CD4-positive, alpha-beta T cell treated with Interleukin-15 for 1 hour (primary cell): ENCODE measurements at regions not wholly inside any gene's neighbourhood (a gene's known extent, or its start where the extent isn't known, plus 50 kb on each side); places are given as distances from the start of the nearest gene placed in this dataset.
"Not testable (repeated sequence)": the region's sequence is repeated elsewhere in the genome, so short reads cannot be mapped to it uniquely, and the experiment has no call there.

Experiments used
- DNase-seq: peaks from one replicate; pipeline ENCODE4 v3.0.0-alpha.2; 2020

- not testable (repeated sequence) for DNase-seq
These were observed 307.8 kb upstream of the NBPF12 start for GRCh38 chr1:146630302-146630701.

GRCh38 chr1:146618582-146618981 lies 319.5 kb upstream of the NBPF12 start:
- DNase-seq: not testable (repeated sequence)

DNA sequence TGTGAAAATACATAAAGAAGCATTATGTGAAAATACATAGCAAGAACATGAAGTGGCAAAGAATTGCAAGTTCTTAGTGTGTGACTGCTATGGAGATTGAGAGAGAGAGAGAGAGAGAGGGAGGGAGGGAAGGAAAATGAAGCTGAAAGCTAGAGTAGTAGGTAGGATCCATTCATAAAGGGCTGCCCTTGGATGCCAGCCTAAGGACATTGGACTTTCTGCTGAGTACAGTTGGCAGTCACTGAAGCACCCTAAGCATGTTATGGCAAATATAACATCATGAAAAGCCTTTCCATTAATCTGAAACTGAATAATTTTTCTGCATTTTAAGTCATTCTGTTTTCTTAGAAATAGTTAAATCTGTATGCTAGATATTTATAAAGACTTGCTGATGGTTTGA lies 333.4 kb upstream of the NBPF12 start:
- DNase-seq: not testable (repeated sequence)

- DNase-seq: not testable (repeated sequence)
These were observed 337.3 kb upstream of the NBPF12 start for GRCh38 chr1:146600720-146601307.

DNA sequence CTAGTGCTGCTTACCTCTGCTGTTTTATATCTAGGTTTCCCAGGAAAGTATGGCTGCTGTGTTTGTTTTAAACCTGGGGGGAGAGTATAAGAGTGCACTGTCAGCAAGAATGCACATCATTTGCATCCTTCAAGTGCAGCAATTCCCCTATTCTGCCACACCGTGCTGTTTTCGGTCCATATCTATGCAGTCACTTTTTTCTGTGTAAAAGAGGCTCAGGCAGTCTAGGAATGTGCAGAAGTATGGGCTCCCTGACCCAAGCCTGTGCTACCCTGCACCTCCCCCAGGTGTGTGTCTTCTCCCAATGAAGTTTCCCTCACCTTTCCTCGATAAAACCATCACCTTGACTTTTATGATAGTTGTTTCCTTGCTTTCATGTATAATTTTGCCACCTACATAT lies 338.2 kb upstream of the NBPF12 start:
- not testable (repeated sequence) for DNase-seq

- DNase-seq: not testable (repeated sequence)
These were observed 352.4 kb upstream of the NOTCH2NLA start for GRCh38 chr1:146581229-146581628.

DNA sequence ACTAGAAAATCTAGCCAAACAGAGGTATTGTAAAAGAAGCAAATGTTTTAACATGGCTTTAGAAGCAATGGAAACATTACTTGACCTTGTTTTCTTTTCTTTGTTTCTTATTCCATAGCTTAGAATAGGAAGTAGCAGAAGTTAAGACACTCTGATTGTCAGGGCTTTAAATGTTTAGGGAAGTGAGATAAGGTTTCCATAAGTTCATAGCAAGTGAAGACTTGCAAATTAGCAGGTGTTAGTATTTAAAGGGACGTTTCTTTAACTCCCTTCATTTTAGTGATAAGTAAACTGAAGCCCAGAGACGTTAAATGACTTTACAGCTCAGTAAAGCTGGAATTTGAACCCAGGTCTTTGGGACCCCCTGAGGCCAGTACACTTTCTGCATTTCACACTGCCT lies 338.7 kb upstream of the NOTCH2NLA start:
- DNase-seq: not testable (repeated sequence)

GRCh38 chr1:146558032-146558431 lies 329.2 kb upstream of the NOTCH2NLA start:
- not testable (repeated sequence) for DNase-seq

GRCh38 chr1:146556405-146556804 lies 327.6 kb upstream of the NOTCH2NLA start:
- not testable (repeated sequence) for DNase-seq

GRCh38 chr1:146552414-146552813 lies 323.6 kb upstream of the NOTCH2NLA start:
- not testable (repeated sequence) for DNase-seq

DNA sequence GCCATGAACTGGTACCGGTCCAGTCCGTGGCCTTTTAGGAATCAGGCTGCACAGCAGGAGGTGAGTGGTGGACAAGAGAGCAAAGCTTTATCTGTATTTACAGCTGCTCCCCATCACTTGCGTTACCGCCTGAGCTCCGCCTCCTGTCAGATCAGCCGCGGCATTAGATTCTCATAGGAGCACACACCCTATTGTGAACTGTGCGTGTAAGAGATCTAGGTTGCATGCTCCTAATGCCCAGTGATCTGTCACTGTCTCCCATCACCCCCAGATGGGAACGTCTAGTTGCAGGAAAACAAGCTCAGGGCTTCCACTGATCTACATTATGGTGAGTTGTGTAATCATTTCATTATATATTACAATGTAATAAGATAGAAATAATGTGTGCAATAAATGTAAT lies 319.9 kb upstream of the NOTCH2NLA start:
- not testable (repeated sequence) for DNase-seq

DNA sequence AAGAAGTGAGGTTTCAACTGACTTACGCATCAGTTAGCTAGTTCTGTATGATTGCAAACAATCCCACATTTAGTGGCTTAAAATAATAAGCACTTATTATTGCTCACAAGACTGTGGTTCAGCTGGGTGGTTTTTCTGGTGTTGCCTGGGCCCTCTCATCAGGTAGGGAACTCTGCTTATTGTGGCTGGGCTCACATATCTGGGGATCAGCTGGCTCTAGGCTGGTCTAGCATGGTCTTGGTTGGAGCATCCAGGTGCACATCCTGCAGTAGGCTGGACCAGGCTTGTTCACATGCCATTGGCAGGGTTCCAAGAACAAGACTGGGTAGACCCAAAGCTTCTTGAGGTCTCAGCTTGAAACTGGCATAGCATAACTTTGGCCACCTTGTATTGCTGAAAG lies 317.4 kb upstream of the NOTCH2NLA start:
- DNase-seq: not testable (repeated sequence)

GRCh38 chr1:146537775-146538373 lies 309.1 kb upstream of the NOTCH2NLA start:
- DNase-seq: not testable (repeated sequence)

- DNase-seq: not testable (repeated sequence)
These were observed 307.2 kb upstream of the NOTCH2NLA start for GRCh38 chr1:146536028-146536427.

- not testable (repeated sequence) for DNase-seq
These were observed 306.8 kb upstream of the NOTCH2NLA start for GRCh38 chr1:146535575-146535974.

GRCh38 chr1:146530958-146531357 lies 302.1 kb upstream of the NOTCH2NLA start:
- not testable (repeated sequence) for DNase-seq

- not testable (repeated sequence) for DNase-seq
These were observed 294.0 kb upstream of the NOTCH2NLA start for GRCh38 chr1:146522812-146523211.

DNA sequence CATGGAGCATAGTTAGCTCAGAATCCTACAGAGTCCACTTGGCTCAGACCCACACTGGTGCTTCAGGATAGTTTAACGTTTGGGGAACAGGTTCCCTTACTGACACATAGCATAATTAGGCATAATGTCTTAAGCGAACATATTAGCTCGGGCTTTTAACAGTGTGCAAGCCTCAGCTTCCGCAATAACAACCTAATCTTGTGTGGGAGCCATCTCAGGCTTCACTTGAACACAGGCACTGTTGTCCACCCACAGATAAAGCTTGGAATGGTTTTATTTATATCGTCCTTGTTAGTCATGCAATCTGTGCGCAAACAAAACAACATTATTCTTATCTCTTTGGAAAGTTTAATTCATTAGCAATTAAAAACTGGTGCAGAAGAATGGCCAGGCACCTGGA lies 293.5 kb upstream of the NOTCH2NLA start:
- DNase-seq: not testable (repeated sequence)

- not testable (repeated sequence) for DNase-seq
These were observed 293.0 kb upstream of the NOTCH2NLA start for GRCh38 chr1:146521804-146522203.

DNA sequence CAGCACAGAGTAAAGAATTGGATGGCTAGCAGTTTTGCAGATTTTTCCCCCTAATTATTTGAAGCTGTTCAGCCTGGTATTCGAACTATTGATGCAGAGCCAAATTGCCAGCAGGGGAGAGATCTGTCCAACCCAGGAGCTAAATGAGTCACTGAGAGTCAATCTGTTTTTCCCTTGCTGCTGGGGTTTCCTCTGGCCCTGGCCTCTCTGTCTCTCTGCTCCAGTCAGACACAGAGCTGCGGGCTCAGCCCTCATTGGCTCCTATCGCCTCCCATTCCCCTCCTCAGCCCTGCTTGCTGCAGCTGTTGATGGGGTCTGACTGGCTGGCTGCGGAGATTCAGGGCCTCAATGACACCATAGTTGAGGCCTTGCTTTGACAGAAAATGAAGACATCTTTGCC lies 284.9 kb upstream of the NOTCH2NLA start:
- DNase-seq: not testable (repeated sequence)

DNA sequence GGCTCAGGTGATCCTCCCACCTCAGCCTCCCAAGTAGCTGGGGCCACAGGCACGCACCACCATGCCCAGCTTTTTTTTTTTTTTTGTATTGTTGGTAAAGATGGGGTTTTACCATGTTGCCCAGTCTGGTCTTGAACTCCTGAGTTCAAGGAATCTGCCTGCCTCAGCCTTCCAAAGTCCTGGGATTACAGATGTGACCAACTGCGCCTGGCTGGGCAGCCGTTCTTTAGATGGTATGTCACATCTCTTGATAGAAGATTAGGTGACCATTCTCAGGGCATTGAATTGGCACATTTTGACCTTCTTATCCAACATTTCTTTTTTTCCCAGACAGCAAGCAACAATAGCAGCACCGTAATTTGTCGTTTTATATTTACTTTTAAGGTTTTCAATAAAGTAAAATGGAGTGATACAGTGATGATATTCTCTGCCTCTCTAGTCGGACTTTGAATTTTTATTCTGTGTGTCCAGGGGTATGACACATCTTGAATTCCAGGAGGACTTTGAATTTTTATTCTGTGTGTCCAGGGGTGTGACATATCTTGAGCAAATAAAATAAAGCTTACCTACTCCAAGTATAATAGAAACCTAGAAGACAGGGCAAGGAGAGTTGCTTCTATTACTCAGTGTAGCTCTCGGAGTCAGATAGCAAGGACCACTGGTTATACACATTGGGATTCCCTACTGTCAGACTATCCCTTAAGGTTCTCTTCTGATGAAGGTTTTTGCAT lies 282.4 kb upstream of the NOTCH2NLA start:
- DNase-seq: not testable (repeated sequence)

DNA sequence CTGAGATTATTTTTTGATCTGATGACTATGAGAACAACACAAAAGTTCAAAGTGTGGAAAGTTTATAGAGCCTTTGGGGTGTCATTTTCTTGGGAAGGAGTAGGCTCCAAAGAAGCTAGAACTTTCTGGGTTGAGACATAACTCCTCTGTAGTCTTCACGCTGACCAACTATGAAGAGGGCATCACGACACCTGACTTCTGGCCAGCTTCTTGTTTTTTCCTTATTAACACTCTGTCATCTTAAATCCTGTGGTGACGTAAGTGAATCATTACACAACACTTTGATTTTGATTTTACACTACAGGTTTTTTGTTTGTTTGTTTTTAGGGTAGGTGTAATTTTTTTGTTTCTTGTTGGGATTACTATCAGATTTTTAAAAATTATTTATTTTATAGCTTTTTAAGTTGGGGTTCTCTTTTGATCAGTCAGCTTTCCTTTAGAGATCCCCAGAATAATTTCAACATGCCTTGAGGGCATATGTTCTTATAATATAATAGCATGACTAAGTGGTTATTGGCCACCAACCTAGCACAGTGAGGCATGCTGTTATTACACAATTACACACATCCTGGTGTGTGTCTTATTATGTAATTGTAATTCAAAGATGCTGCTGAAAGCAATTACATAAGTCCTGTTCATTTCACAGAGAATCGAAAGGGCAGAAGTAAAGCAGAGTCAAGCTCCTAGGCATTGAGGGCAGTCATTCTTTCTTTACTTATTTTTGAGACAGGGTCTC lies 281.6 kb upstream of the NOTCH2NLA start:
- not testable (repeated sequence) for DNase-seq

GRCh38 chr1:146504121-146504520 lies 275.3 kb upstream of the NOTCH2NLA start:
- DNase-seq: not testable (repeated sequence)
